Skeletal muscle satellite cell (primary cell): ENCODE measurements at regions not wholly inside any gene's neighbourhood (a gene's known extent, or its start where the extent isn't known, plus 50 kb on each side); places are given as distances from the start of the nearest gene placed in this dataset.

Source experiments
- H3K27me3 ChIP-seq: 2 replicates; pipeline ENCODE4 v1.7.0; 2013; ENCODE audit warnings: low read length; ENCODE audit not compliant: control insufficient read depth, insufficient read depth
- H3K36me3 ChIP-seq: 2 replicates; pipeline ENCODE4 v1.7.0; 2013; ENCODE audit warnings: mild to moderate bottlenecking, control low read depth, low read length; ENCODE audit not compliant: insufficient read depth
- H3K4me1 ChIP-seq: 2 replicates; pipeline ENCODE4 v1.7.0; 2013; ENCODE audit warnings: low read length; ENCODE audit not compliant: control insufficient read depth, insufficient read depth
- H3K4me2 ChIP-seq: 2 replicates; pipeline ENCODE4 v1.7.0; 2013; ENCODE audit warnings: mild to moderate bottlenecking, low read length
- H3K4me3 ChIP-seq: 2 replicates; pipeline ENCODE4 v1.7.0; 2013; ENCODE audit warnings: low read length
- H3K9ac ChIP-seq: 2 replicates; pipeline ENCODE4 v1.7.0; 2013; ENCODE audit warnings: mild to moderate bottlenecking, low read depth, low read length, moderate library complexity
- H3K9me3 ChIP-seq: replicated peaks from 2 replicates; pipeline ENCODE4 v1.7.0; 2013; ENCODE audit warnings: mild to moderate bottlenecking, control low read depth, low read length

- Histone ChIP-seq H3K27me3 (no peaks in the 10 kb centered on the region), H3K4me1 (peaks cover 33% of the 10 kb centered on the region), H3K4me3 (no peak overlapping the region), H3K9me3 (no peaks in the 10 kb centered on the region), H3K9ac (no peak overlapping the region), H3K4me2 (no peak overlapping the region), H3K36me3 (no peaks in the 10 kb centered on the region)
These were observed 114.0 kb downstream of the RAB18 start for GRCh38 chr10:27618036-27618615.

DNA sequence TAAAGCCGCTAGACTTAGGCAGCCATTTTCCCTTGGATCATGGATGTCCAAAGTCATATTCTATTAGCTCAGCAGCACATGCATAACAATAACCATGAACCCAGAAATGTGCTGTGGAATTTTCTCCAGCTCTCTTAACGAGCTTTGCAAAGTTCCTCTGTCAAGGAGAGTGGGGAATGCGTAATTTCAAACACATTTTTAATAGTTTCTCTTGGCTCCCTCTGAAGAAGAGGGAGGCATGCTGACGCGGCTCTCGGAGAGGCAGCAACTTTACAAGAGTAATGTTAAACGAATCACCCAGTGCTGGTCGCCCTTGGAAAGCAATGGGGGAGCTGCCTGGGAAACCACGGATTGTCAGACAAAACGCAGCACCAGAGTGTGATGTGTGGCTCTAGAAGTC is 114.8 kb downstream of the RAB18 start:
- peaks cover 33% of the 10 kb centered on the region for H3K4me1 ChIP-seq
- no peaks in the 10 kb centered on the region for H3K9me3 ChIP-seq
- H3K36me3 ChIP-seq = no peaks in the 10 kb centered on the region
- H3K4me3 ChIP-seq = no peak overlapping the region
- H3K9ac ChIP-seq = no peak overlapping the region
- no peaks in the 10 kb centered on the region for H3K27me3 ChIP-seq
- no peak overlapping the region for H3K4me2 ChIP-seq

- H3K36me3 ChIP-seq = no peaks in the 10 kb centered on the region
- H3K9me3 ChIP-seq = no peaks in the 10 kb centered on the region
- H3K27me3 ChIP-seq = no peaks in the 10 kb centered on the region
- no peak overlapping the region for H3K4me2 ChIP-seq
- peaks cover 33% of the 10 kb centered on the region for H3K4me1 ChIP-seq
- no peak overlapping the region for H3K9ac ChIP-seq
- no peak overlapping the region for H3K4me3 ChIP-seq
These were observed 115.2 kb downstream of the RAB18 start for GRCh38 chr10:27619329-27619728.

- H3K4me2 ChIP-seq = peak overlapping the region; percentile 77
- H3K36me3 ChIP-seq = no peaks in the 10 kb centered on the region
- peak overlapping the region; percentile 71 for H3K9ac ChIP-seq
- H3K4me3 ChIP-seq = peak overlapping the region; percentile 43
- H3K27me3 ChIP-seq = no peaks in the 10 kb centered on the region
- peaks cover 41% of the 10 kb centered on the region for H3K4me1 ChIP-seq
- H3K9me3 ChIP-seq = no peaks in the 10 kb centered on the region
These were observed 116.6 kb downstream of the RAB18 start for GRCh38 chr10:27620430-27621397.

GRCh38 chr10:27621461-27621860 is 117.4 kb downstream of the RAB18 start:
- Histone ChIP-seq H3K4me3 (peak overlapping the region; percentile 43), H3K9me3 (no peaks in the 10 kb centered on the region), H3K27me3 (no peaks in the 10 kb centered on the region)

DNA sequence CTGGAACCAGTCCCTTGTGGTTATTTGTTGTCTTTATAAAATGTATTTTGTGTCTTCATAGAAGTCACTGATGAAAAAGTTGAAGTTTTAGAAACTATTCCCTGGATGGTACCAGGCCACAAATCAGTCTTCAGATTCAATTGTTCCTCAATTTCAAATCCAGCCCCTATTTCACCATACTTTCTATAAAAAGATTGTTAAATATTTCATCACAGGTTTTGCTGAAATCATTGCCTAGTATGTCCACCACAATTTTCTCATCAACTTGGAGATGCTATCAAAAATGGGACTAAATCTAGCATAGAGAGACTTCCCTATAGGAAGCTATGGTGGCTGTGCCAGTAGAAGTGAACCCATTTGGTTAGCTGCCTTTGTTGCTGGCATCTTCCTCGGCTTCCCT is 118.5 kb downstream of the RAB18 start:
- H3K9ac ChIP-seq = no peak overlapping the region
- H3K4me1 ChIP-seq = peaks cover 41% of the 10 kb centered on the region
- no peaks in the 10 kb centered on the region for H3K27me3 ChIP-seq

More at GRCh38 chr10:27621461-27621860, 117.4 kb downstream of the RAB18 start:
- no peaks in the 10 kb centered on the region for H3K36me3 ChIP-seq
- peak overlapping the region; percentile 71 for H3K9ac ChIP-seq
- H3K4me1 ChIP-seq = peaks cover 41% of the 10 kb centered on the region
- peak overlapping the region; percentile 77 for H3K4me2 ChIP-seq

More for the DNA sequence above, 118.5 kb downstream of the RAB18 start:
- H3K4me3 ChIP-seq = no peak overlapping the region
- no peaks in the 10 kb centered on the region for H3K36me3 ChIP-seq
- no peaks in the 10 kb centered on the region for H3K9me3 ChIP-seq
- H3K4me2 ChIP-seq = no peak overlapping the region
